ENCODE measurements at regions not wholly inside any gene's neighbourhood (a gene's known extent, or its start where the extent isn't known, plus 50 kb on each side); places are given as distances from the start of the nearest gene placed in this dataset.

DNA sequence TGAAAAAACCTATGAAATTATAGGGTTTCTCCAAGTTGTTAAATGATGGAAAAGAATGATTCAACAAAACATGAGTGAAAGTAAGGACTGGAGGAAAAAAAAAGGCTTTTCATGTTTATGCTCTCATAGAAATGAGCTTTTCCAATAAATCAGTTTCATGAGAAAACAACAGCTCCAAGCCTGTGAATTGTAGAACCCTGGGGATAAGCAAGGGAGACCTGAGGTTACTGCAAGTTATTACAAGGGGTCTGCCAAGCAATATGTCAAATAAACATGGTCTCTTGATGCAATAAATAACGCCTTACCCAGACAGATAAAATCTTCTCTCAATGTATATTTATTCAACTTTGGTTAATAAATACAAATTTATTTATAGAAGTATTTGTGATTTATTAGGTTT lies 577.9 kb upstream of the GCFC2 start:
- H3K4me1 ChIP-seq (replicated peaks), result no peaks in the 10 kb centered on the region
- WGBS, result 29% methylated on average over 1 of the region's 1 CpG
- H3K27me3 ChIP-seq (replicated peaks; ENCODE audit: insufficient read depth), result no peaks in the 10 kb centered on the region
- TF ChIP-seq, protein P1, sequence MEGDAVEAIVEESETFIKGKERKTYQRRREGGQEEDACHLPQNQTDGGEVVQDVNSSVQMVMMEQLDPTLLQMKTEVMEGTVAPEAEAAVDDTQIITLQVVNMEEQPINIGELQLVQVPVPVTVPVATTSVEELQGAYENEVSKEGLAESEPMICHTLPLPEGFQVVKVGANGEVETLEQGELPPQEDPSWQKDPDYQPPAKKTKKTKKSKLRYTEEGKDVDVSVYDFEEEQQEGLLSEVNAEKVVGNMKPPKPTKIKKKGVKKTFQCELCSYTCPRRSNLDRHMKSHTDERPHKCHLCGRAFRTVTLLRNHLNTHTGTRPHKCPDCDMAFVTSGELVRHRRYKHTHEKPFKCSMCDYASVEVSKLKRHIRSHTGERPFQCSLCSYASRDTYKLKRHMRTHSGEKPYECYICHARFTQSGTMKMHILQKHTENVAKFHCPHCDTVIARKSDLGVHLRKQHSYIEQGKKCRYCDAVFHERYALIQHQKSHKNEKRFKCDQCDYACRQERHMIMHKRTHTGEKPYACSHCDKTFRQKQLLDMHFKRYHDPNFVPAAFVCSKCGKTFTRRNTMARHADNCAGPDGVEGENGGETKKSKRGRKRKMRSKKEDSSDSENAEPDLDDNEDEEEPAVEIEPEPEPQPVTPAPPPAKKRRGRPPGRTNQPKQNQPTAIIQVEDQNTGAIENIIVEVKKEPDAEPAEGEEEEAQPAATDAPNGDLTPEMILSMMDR (IDR thresholded peaks at IDR 0.05), result no peak
- TF ChIP-seq POLR2A (IDR thresholded peaks at IDR 0.05) (no peak), POLR2AphosphoS5 (IDR thresholded peaks at IDR 0.05) (no peak)
- intact Hi-C loops (cut with DNase I), result no loop called here
- no peak overlapping the region for H3K27ac ChIP-seq
- no peaks in the 10 kb centered on the region for H3K36me3 ChIP-seq
- no peak overlapping the region for H3K4me3 ChIP-seq
- H3K9me3 ChIP-seq, result no peaks in the 10 kb centered on the region
- no peak for DNase-seq (ENCODE audit: low spot score)

DNA sequence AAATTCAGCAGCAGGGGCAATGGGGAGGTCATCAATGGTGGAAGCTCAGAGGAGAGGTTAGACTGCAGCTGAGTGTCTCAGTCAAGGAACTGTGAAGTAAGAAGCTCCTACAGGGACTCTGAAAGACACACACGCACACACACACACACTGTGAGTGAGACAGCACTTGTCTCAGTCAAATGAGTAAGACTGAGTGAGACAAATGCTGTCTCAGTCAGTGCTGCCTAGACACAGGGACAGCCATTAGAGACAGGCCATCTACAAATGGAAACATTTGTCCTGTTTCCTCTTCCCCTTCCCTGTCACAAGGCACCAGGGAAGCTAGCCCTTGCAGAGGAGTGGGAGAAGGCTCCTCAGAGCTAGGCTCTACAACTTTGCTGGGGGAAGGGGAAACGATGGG lies 577.4 kb upstream of the GCFC2 start:
- no peaks in the 10 kb centered on the region for H3K27me3 ChIP-seq (replicated peaks; ENCODE audit: insufficient read depth)
- TF ChIP-seq POLR2AphosphoS5 (IDR thresholded peaks at IDR 0.05), result no peak
- TF ChIP-seq, protein P1 (IDR thresholded peaks at IDR 0.05), result no peak
- no peak for TF ChIP-seq POLR2A (IDR thresholded peaks at IDR 0.05)
- WGBS, result 75% methylated on average over 2 of the region's 2 CpGs
- H3K9me3 ChIP-seq, result no peaks in the 10 kb centered on the region
- H3K36me3 ChIP-seq, result no peaks in the 10 kb centered on the region
- intact Hi-C loops (cut with DNase I), result no loop called here
- no peaks in the 10 kb centered on the region for H3K4me1 ChIP-seq (replicated peaks)
- no peak overlapping the region for H3K4me3 ChIP-seq
- no peak overlapping the region for H3K27ac ChIP-seq
- no peak for DNase-seq (ENCODE audit: low spot score)

GRCh38 chr2:76283350-76283749 lies 572.6 kb upstream of the GCFC2 start:
- no peaks in the 10 kb centered on the region for H3K9me3 ChIP-seq
- H3K4me1 ChIP-seq (replicated peaks), result no peaks in the 10 kb centered on the region
- TF ChIP-seq, protein P1 (IDR thresholded peaks at IDR 0.05), result no peak
- no peak for TF ChIP-seq POLR2A (IDR thresholded peaks at IDR 0.05)
- no peak for TF ChIP-seq POLR2AphosphoS5 (IDR thresholded peaks at IDR 0.05)
- H3K27ac ChIP-seq, result no peak overlapping the region
- H3K4me3 ChIP-seq, result no peak overlapping the region
- no peaks in the 10 kb centered on the region for H3K27me3 ChIP-seq (replicated peaks; ENCODE audit: insufficient read depth)
- H3K36me3 ChIP-seq, result no peaks in the 10 kb centered on the region
- intact Hi-C loops (cut with DNase I), result no loop called here
- no peak for DNase-seq (ENCODE audit: low spot score)

- intact Hi-C loops (cut with DNase I), result no loop called here
- Histone ChIP-seq H3K27ac (no peak overlapping the region), H3K4me1 (replicated peaks) (no peaks in the 10 kb centered on the region), H3K27me3 (replicated peaks; ENCODE audit: insufficient read depth) (no peaks in the 10 kb centered on the region), H3K4me3 (no peak overlapping the region), H3K9me3 (no peaks in the 10 kb centered on the region), H3K36me3 (no peaks in the 10 kb centered on the region)
- TF ChIP-seq POLR2A (IDR thresholded peaks at IDR 0.05) (no peak), POLR2AphosphoS5 (IDR thresholded peaks at IDR 0.05) (no peak)
- TF ChIP-seq, protein P1 (IDR thresholded peaks at IDR 0.05), result no peak
- WGBS, result 89% methylated on average over 2 of the region's 2 CpGs
- DNase-seq (ENCODE audit: low spot score), result no peak
Observed at GRCh38 chr2:76281156-76281841, 570.6 kb upstream of the GCFC2 start.

GRCh38 chr2:76280686-76281085 lies 570.0 kb upstream of the GCFC2 start:
- TF ChIP-seq POLR2AphosphoS5 (IDR thresholded peaks at IDR 0.05), result no peak
- TF ChIP-seq, protein P1 (IDR thresholded peaks at IDR 0.05), result no peak
- TF ChIP-seq POLR2A (IDR thresholded peaks at IDR 0.05), result no peak
- Histone ChIP-seq H3K9me3 (no peaks in the 10 kb centered on the region), H3K27ac (no peak overlapping the region), H3K4me1 (replicated peaks) (no peaks in the 10 kb centered on the region), H3K27me3 (replicated peaks; ENCODE audit: insufficient read depth) (no peaks in the 10 kb centered on the region), H3K36me3 (no peaks in the 10 kb centered on the region), H3K4me3 (no peak overlapping the region)
- DNase-seq (ENCODE audit: low spot score), result no peak
- intact Hi-C loops (cut with DNase I), result no loop called here
- WGBS, result 51% methylated on average over 2 of the region's 2 CpGs
